Peyer's patch (tissue), 4 donors: ENCODE measurements at regions not wholly inside any gene's neighbourhood (a gene's known extent, or its start where the extent isn't known, plus 50 kb on each side); places are given as distances from the start of the nearest gene placed in this dataset.

Source experiments
- DNase-seq, 3 donors: peaks; one replicate each; pipeline ENCODE4 v3.0.0-alpha.2; 2017 to 2019
- H3K27ac ChIP-seq, 4 donors: fragments of 200-600 bp; sonication (generic); one replicate each; pipeline ENCODE4 v1.5.1; 2016 to 2019
- H3K27me3 ChIP-seq, 2 donors: fragments of 200-600 bp; sonication (generic); one replicate each; pipeline ENCODE4 v1.5.1; 2019
- H3K36me3 ChIP-seq, 3 donors: fragments of 200-600 bp; sonication (generic); one replicate each; pipeline ENCODE4 v1.5.1; 2016 to 2019
- H3K4me1 ChIP-seq, 4 donors: fragments of 200-600 bp; sonication (generic); one replicate each; pipeline ENCODE4 v1.5.1; 2016 to 2019
- H3K4me3 ChIP-seq, 4 donors: fragments of 200-600 bp; sonication (generic); 1 replicate in 3 of 4; 2 replicates in 1 of 4; pipeline ENCODE4 v1.5.1; 2016 to 2019; ENCODE audit warnings: mild to moderate bottlenecking in 1 of 4
- H3K9me3 ChIP-seq, 4 donors: fragments of 200-600 bp; sonication (generic); one replicate each; pipeline ENCODE4 v1.5.1; 2016 to 2019; ENCODE audit warnings: mild to moderate bottlenecking in 1 of 4
- CTCF ChIP-seq, 6 experiments: fragments of 450-650 bp in 4 of 6; fragments of 200-600 bp in 2 of 6; sonication (generic) in 1 of 6; IDR thresholded peaks; one replicate each; pipeline ENCODE4 v1.5.1; 2017 to 2019; ENCODE audit warnings: antibody characterized with exemption in 6 of 6, mild to moderate bottlenecking in 3 of 6, moderate library complexity in 1 of 6
- POLR2A ChIP-seq, 2 donors: fragments of 450-650 bp; IDR thresholded peaks; one replicate each; pipeline ENCODE4 v1.5.1; 2017; ENCODE audit warnings: antibody characterized with exemption in 2 of 2, mild to moderate bottlenecking in 2 of 2, moderate library complexity in 2 of 2

GRCh38 chr4:159767406-159767805 is 664.5 kb downstream of the RAPGEF2 start:
- Histone ChIP-seq H3K9me3 (no peaks in the 10 kb centered on the region), H3K27me3 (no peaks in the 10 kb centered on the region), H3K4me3 (no peak overlapping the region), H3K4me1 (no peaks in the 10 kb centered on the region), H3K27ac (no peak overlapping the region), H3K36me3 (no peaks in the 10 kb centered on the region)
- DNase-seq, result no peak
- TF ChIP-seq POLR2A (IDR thresholded peaks at IDR 0.05) (no peak), CTCF (IDR thresholded peaks at IDR 0.05) (no peak)

- no peak overlapping the region for H3K27ac ChIP-seq
- H3K36me3 ChIP-seq, result no peaks in the 10 kb centered on the region
- TF ChIP-seq CTCF (IDR thresholded peaks at IDR 0.05) (no peak), POLR2A (IDR thresholded peaks at IDR 0.05) (no peak)
- no peak for DNase-seq
- H3K27me3 ChIP-seq, result no peaks in the 10 kb centered on the region
- H3K9me3 ChIP-seq, result no peaks in the 10 kb centered on the region
- no peak overlapping the region for H3K4me3 ChIP-seq
- H3K4me1 ChIP-seq, result no peaks in the 10 kb centered on the region
Observed at GRCh38 chr4:159768016-159768415, 665.1 kb downstream of the RAPGEF2 start.

- Histone ChIP-seq H3K9me3 (no peaks in the 10 kb centered on the region), H3K27ac (no peak overlapping the region), H3K4me3 (no peak overlapping the region), H3K27me3 (no peaks in the 10 kb centered on the region), H3K4me1 (no peaks in the 10 kb centered on the region), H3K36me3 (no peaks in the 10 kb centered on the region)
- TF ChIP-seq CTCF (IDR thresholded peaks at IDR 0.05) (no peak), POLR2A (IDR thresholded peaks at IDR 0.05) (no peak)
- DNase-seq, result no peak
Observed at GRCh38 chr4:159770401-159770800, 667.5 kb downstream of the RAPGEF2 start.

- Histone ChIP-seq H3K36me3 (no peaks in the 10 kb centered on the region), H3K27ac (no peak overlapping the region), H3K27me3 (no peaks in the 10 kb centered on the region), H3K4me3 (no peak overlapping the region), H3K4me1 (no peaks in the 10 kb centered on the region), H3K9me3 (no peaks in the 10 kb centered on the region)
- DNase-seq, result no peak
- TF ChIP-seq POLR2A (IDR thresholded peaks at IDR 0.05) (no peak), CTCF (IDR thresholded peaks at IDR 0.05) (no peak)
Observed at GRCh38 chr4:159770969-159771368, 668.1 kb downstream of the RAPGEF2 start.

GRCh38 chr4:159776961-159777360 is 674.1 kb downstream of the RAPGEF2 start:
- Histone ChIP-seq H3K4me3 (no peak overlapping the region), H3K36me3 (no peaks in the 10 kb centered on the region), H3K9me3 (no peaks in the 10 kb centered on the region), H3K4me1 (no peaks in the 10 kb centered on the region), H3K27ac (no peak overlapping the region), H3K27me3 (no peaks in the 10 kb centered on the region)
- DNase-seq, result no peak
- TF ChIP-seq POLR2A (IDR thresholded peaks at IDR 0.05) (no peak), CTCF (IDR thresholded peaks at IDR 0.05) (no peak)

GRCh38 chr4:159777689-159778088 is 674.8 kb downstream of the RAPGEF2 start:
- TF ChIP-seq POLR2A (IDR thresholded peaks at IDR 0.05), result no peak
- TF ChIP-seq CTCF (IDR thresholded peaks at IDR 0.05), result no peak
- H3K27me3 ChIP-seq, result no peaks in the 10 kb centered on the region

More at GRCh38 chr4:159777689-159778088, 674.8 kb downstream of the RAPGEF2 start:
- Histone ChIP-seq H3K36me3 (no peaks in the 10 kb centered on the region), H3K27ac (no peak overlapping the region), H3K4me3 (no peak overlapping the region), H3K9me3 (no peaks in the 10 kb centered on the region), H3K4me1 (no peaks in the 10 kb centered on the region)
- no peak for DNase-seq
